Muscle layer of duodenum (tissue), 2 donors: ENCODE measurements at regions not wholly inside any gene's neighbourhood (a gene's known extent, or its start where the extent isn't known, plus 50 kb on each side); places are given as distances from the start of the nearest gene placed in this dataset.

ENCODE experiments used
- H3K27ac ChIP-seq: one replicate; pipeline ENCODE4 v1.7.0; 2013; ENCODE audit warnings: mild to moderate bottlenecking, low read length
- H3K27me3 ChIP-seq: one replicate; pipeline ENCODE4 v1.7.0; 2013; ENCODE audit warnings: low read depth, mild to moderate bottlenecking, control low read depth, low read length
- H3K36me3 ChIP-seq, 2 donors: one replicate each; pipeline ENCODE4 v1.7.0; 2013; ENCODE audit warnings: low read length in 2 of 2, control low read depth in 1 of 2, mild to moderate bottlenecking in 1 of 2; ENCODE audit not compliant: insufficient read depth in 2 of 2, control insufficient read depth in 1 of 2
- H3K4me1 ChIP-seq, 2 donors: one replicate each; pipeline ENCODE4 v1.7.0; 2013; ENCODE audit warnings: low read length in 2 of 2, mild to moderate bottlenecking in 2 of 2, control low read depth in 1 of 2, moderate library complexity in 1 of 2; ENCODE audit not compliant: insufficient read depth in 2 of 2, control insufficient read depth in 1 of 2
- H3K4me3 ChIP-seq, 2 donors: one replicate each; pipeline ENCODE4 v1.7.0; 2013; ENCODE audit warnings: low read length in 2 of 2, low read depth in 1 of 2, mild to moderate bottlenecking in 1 of 2
- H3K9me3 ChIP-seq, 2 donors: one replicate each; pipeline ENCODE4 v1.7.0; 2013; ENCODE audit warnings: low read length in 2 of 2, control low read depth in 1 of 2, mild to moderate bottlenecking in 1 of 2; ENCODE audit not compliant: control insufficient read depth in 1 of 2
- donor health status: healthy.

DNA sequence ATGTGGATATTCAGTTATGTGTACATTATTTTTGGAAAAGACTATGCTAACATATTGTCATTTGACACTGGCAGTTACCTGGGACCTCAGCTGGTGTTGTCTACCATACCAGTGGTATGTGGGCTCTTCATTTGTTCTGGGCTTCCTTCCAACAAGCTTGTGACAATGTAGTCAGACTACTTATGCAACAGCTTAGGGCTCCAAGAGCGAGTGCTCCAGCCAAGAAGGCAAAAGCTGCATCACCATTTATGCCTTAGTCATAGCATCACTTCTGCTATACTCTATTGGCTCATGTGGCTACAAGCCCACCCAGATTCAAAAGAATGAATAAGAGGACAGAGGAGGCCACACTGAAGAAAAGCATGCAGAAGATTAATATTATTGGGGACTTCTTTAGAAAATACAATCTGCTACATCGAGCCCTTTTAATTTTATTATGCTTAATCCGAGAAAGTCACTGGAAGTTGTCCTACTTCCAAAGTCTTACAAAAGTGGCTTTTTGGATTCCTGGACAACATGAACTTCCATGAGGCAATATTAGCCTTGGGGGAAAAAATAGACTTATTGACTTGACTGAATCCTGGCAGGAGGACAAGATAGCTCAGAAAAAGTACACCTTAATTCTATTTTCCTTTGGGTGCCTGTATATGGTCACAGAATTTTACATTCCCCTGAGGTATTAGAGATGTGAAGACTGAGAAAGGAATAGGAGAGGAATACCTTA lies 529.4 kb upstream of the HTR2A start:
- no peaks in the 10 kb centered on the region for H3K4me1 ChIP-seq
- H3K27me3 ChIP-seq: no peaks in the 10 kb centered on the region
- H3K9me3 ChIP-seq: no peaks in the 10 kb centered on the region
- H3K27ac ChIP-seq: no peak overlapping the region
- H3K36me3 ChIP-seq: no peaks in the 10 kb centered on the region
- no peak overlapping the region for H3K4me3 ChIP-seq

DNA sequence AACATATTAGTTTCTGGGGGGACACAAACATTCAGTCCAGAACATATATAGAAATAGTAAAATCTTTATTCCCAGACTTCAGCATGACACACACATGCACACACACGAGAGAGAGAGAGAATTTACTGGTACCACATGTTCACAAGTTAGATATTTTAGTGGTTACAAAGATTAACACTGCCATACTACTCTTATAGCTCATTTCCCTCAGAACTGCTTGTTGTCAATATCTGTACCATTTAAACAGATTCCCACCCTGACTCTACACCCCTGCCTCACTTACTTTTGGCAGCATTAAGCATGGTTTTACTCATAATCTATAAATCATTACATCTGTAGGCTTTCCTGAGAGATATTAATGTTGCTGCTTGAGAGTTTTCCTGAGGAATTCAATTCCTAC lies 524.7 kb upstream of the HTR2A start:
- Histone ChIP-seq H3K27ac (no peak overlapping the region), H3K4me1 (no peaks in the 10 kb centered on the region), H3K9me3 (no peaks in the 10 kb centered on the region), H3K36me3 (no peaks in the 10 kb centered on the region), H3K27me3 (no peaks in the 10 kb centered on the region), H3K4me3 (no peak overlapping the region)

DNA sequence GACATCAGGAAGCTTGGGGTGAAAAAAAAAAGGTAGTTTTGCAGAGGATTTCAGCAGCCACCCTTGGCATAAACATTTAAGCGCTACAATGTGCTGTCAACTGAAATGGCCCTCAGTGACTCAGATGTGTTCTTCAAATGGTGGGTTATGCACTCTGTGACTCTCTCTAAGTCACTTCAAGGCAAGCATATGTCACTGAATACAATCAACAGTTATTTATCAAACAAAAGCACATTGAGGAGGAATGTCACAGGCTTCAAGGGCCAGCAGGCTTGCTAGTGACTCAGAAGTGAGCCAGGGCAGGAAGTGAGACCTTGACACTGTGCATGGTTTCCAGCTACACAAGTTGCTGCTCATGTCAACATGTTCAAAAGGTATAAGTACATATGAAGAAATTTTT lies 523.7 kb upstream of the HTR2A start:
- H3K4me3 ChIP-seq: no peak overlapping the region
- no peak overlapping the region for H3K27ac ChIP-seq

DNA sequence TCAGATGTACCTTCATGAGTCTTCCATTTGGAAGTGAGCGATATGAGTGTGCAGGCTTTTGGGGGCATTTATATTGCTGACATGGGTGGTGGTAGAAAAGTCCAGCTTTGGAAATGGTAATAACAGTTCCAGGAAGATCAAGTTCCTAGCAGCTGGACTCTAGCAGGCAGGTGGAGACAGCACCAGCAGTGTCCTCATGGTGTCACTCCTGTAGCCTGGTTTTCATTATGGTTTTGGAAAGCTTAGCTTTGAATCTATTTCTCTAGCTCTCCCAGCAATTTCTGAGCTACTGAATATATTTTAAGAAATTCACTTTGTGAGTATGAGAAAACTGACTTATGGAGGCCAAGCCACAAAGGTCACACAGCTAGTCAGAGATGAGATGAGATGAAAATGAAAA lies 523.2 kb upstream of the HTR2A start:
- Histone ChIP-seq H3K27ac (no peak overlapping the region), H3K27me3 (no peaks in the 10 kb centered on the region), H3K4me3 (no peak overlapping the region), H3K36me3 (no peaks in the 10 kb centered on the region), H3K9me3 (no peaks in the 10 kb centered on the region), H3K4me1 (no peaks in the 10 kb centered on the region)

More for the DNA sequence above, 523.7 kb upstream of the HTR2A start:
- Histone ChIP-seq H3K9me3 (no peaks in the 10 kb centered on the region), H3K27me3 (no peaks in the 10 kb centered on the region), H3K36me3 (no peaks in the 10 kb centered on the region), H3K4me1 (no peaks in the 10 kb centered on the region)

DNA sequence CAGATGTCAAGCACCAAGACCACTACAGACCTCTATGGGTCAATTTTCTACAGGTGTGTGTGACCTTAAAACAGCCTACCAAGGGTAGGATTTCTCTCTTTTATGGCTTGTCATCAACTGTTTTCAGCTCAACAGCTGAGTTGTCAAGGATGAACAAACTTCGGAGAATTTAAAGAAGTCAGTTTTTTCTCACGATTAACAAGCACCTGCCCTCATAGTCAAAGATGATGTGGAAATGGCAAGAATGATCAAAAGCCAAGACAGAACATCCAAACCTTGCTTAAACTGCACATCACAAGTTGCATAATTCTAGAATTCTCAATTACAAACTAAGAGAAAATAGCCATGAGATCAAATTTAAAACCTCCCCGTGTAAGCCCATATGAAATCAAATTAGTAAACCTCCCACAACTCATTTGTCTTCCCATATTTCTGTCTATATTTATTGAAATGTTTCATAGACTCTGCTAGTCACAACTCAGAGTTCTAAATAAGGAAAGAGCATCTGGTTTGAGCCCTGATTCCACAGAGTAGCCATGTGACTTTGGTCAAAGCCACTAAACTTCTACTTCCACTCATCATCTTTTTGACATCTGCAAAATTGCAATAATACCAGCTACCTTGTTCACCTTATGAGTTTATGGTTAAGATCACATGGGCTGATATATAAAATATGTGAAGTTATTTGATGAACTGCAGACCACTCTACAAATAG lies 521.5 kb upstream of the HTR2A start:
- H3K36me3 ChIP-seq: no peaks in the 10 kb centered on the region
- no peaks in the 10 kb centered on the region for H3K9me3 ChIP-seq
- no peak overlapping the region for H3K4me3 ChIP-seq
- no peak overlapping the region for H3K27ac ChIP-seq
- H3K4me1 ChIP-seq: no peaks in the 10 kb centered on the region
- H3K27me3 ChIP-seq: no peaks in the 10 kb centered on the region

DNA sequence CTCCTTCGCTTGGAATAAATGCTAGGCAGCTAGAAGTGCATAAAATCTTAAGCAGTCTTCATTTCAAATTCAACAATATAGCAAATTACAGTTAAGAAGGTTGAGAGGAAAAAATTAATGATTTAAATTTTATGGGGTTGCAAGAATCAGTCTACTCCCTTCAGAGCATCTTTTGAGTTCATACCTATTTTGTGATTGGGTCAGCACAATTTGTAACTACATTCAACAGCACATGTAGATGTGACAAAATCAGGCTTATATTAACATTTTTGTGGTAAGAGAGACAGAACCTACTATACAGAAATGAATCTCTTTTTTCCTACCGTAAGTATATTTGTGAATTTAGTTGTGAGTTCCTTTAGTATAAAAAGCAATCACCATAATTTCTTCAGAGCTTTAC lies 520.6 kb upstream of the HTR2A start:
- Histone ChIP-seq H3K27me3 (no peaks in the 10 kb centered on the region), H3K4me1 (no peaks in the 10 kb centered on the region), H3K27ac (no peak overlapping the region), H3K9me3 (no peaks in the 10 kb centered on the region), H3K4me3 (no peak overlapping the region), H3K36me3 (no peaks in the 10 kb centered on the region)

DNA sequence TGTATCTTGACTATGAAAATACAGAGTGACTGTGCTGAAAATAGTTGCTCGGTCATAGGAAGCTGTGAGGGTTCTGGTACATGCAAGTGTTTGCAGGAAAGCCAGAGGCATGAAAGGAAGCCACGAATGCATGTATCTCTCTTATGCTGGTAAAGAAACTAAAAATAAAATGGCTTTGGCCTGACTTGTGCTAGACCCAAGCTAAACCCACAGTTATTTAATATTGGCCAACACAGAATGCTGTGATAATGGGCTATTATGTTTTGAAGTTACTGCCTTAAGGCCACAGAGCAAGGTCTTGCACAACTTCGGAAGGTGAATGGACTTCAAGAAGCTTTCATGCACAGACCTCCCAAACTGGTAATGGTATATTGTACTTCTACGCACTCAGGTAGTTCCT lies 518.2 kb upstream of the HTR2A start:
- Histone ChIP-seq H3K4me3 (no peak overlapping the region), H3K27ac (no peak overlapping the region), H3K4me1 (no peaks in the 10 kb centered on the region), H3K9me3 (no peaks in the 10 kb centered on the region), H3K27me3 (no peaks in the 10 kb centered on the region), H3K36me3 (no peaks in the 10 kb centered on the region)

DNA sequence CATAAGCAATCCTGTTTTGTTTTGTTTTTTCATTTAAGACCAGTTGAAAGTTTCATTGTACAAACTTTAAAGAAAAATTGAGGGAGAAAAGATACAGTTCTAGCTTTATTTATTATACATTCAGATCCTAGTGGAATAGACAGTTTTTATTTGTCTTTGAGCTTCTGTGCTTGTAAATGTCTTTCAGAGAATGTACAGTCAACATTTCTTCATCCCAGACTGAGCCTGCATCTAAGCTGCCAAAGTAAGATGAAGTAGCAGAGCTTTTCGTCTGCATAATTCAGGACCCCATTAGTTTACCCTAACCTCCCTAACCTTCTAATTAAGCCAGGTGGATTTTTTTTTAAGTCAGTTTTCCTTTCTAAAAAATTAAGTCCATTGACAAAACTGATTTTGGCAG lies 516.7 kb upstream of the HTR2A start:
- no peak overlapping the region for H3K4me3 ChIP-seq
- no peaks in the 10 kb centered on the region for H3K36me3 ChIP-seq
- H3K9me3 ChIP-seq: no peaks in the 10 kb centered on the region
- H3K27ac ChIP-seq: no peak overlapping the region
- no peaks in the 10 kb centered on the region for H3K27me3 ChIP-seq
- H3K4me1 ChIP-seq: no peaks in the 10 kb centered on the region

DNA sequence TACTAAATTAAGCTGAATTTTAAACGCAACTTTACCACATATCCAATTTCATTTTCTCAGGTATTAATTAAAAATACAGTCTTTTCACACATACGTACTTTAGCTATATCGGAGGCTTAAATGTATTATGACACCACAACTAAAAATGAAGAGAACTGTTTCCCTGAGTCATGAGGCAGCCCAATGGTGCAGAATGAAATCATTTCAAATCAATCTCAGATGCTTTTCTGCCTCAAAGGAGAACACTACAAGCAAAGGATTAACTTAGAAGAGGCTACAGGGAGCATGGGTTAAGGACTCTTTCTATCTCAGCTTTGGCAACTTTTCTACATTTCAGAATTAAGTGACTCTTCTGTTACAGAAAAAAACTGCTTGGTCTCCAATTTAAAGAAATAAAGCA lies 516.3 kb upstream of the HTR2A start:
- Histone ChIP-seq H3K4me3 (no peak overlapping the region), H3K9me3 (no peaks in the 10 kb centered on the region), H3K27ac (no peak overlapping the region), H3K27me3 (no peaks in the 10 kb centered on the region), H3K4me1 (no peaks in the 10 kb centered on the region), H3K36me3 (no peaks in the 10 kb centered on the region)

DNA sequence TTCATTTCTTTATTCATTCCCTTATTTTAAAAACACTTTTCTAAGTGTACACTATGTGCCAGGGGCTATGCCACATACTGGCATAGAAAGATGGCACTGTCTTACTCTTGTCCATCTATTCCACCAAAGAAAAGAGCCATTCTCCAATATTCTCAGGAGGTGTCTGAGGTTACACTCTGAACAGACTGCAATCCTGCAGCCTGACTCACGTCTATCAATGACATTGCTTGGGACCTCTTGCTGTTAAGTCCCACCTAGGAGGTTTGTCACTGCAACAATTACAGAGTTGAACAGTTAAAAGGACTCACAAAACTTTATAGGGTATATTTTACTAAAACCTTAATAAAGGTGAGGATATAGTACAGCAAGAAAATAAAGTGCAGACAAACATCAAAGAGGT lies 512.9 kb upstream of the HTR2A start:
- Histone ChIP-seq H3K27ac (no peak overlapping the region), H3K9me3 (no peaks in the 10 kb centered on the region), H3K4me1 (no peaks in the 10 kb centered on the region), H3K4me3 (no peak overlapping the region), H3K36me3 (no peaks in the 10 kb centered on the region), H3K27me3 (no peaks in the 10 kb centered on the region)

DNA sequence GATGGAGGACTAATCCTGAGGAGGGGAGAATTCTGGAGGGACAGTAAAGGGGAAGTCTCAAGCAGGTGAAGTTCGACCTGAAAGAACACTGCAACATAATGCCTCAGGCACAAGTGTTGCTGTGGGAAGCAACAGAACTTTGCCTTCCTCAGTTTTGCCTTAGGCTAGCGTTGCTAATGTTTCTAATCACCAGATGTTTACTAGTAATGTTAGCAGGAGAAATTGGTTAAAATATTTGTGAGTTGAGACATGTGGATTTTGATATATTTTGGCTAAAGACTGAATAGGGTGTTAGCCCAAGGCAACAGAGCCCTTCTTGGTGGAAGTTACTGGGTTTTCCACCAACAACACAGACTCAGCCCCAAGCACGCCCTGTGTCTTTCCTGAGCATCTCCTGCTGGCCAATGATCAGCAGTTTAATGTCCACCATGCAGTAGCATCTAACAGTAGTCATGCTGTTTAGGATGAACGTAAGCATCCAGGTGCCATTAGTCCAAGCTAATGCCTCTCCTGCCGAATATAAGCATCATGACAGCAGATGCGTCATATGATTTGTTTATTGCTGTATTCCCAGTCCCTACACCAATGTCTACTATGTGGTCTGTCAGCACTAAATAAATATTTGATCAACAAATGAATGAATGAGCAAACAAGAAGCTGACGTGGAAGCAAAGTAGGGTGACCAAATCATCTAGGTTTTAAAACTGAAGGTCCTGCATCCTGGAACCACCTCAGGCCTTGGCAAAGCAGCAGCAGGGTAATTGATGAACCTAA lies 511.9 kb upstream of the HTR2A start:
- Histone ChIP-seq H3K9me3 (no peaks in the 10 kb centered on the region), H3K4me3 (no peak overlapping the region), H3K27ac (no peak overlapping the region)

More for the DNA sequence above, 511.9 kb upstream of the HTR2A start:
- no peaks in the 10 kb centered on the region for H3K36me3 ChIP-seq
- no peaks in the 10 kb centered on the region for H3K4me1 ChIP-seq
- no peaks in the 10 kb centered on the region for H3K27me3 ChIP-seq
